NCI-H526 (cell line): ENCODE measurements at regions not wholly inside any gene's neighbourhood (a gene's known extent, or its start where the extent isn't known, plus 50 kb on each side); places are given as distances from the start of the nearest gene placed in this dataset.

Experiments
- DNase-seq, 2 experiments: peaks; one replicate each; lab custom pipeline; 2025; lab: John Stamatoyannopoulos, UW

DNA sequence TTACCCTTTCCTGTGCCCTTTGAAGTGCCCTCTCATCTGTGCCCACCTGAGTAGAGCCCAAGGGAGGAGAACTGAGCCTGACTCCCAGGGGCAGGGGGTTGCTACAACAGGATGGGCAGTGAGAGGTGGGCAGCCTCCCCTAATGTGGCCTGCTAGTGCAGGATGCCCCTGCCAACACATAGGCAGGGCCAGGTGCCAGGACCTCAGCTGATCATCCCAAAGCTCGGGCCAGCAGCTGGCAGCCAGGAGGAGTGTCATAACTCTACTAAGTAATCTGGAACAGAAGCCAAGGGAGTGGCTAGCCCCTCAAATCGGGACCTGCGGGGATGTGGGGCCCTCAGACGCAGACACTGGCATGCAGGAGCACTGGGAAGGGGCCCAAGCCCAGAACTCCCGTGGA lies 208.8 kb upstream of the RAB4A start:
- no peak for DNase-seq

GRCh38 chr1:229063154-229063773 lies 207.6 kb upstream of the RAB4A start:
- DNase-seq: no peak

- no peak for DNase-seq
Observed at GRCh38 chr1:229064320-229065168, 206.4 kb upstream of the RAB4A start.

DNA sequence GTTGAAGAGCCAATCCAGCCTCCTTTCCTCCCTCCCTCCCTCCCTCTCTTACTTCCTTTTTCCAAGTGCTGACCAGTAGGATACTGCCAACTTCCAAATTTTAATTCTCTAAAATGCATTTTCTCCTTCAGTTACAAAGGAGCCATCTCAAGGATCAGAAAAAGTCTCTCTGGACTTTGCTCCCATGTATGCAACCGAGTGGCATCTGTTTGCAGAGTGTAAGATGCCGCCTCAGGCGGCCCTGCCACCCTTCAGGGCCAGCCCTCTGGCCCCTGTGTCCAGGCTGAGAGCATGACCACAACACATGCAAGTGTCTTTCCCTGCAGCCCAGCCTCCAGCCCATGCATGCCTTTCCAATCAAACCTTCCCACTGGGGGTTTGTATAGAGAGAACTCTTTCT lies 205.3 kb upstream of the RAB4A start:
- no peak for DNase-seq

GRCh38 chr1:229066591-229066990 lies 204.3 kb upstream of the RAB4A start:
- DNase-seq: no peak

DNA sequence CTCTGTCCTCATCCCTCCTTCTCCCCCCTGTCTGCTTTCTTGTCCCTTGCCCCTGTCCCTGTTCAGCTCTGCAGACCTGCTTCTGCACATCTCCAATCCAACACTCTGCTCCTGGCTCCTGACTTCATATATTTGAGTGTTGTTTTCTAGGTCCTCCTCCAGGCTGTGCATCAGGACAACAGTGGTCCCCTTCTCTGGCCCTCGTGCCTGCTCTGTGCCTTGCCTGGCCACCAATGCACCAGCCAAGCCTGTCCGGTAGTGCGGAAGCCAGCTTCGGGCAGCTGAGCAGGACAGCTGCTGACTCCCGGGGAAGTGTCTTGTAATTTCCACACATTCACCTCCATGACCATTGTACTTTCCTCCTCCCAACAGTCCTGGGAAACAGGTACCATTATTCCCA lies 203.4 kb upstream of the RAB4A start:
- DNase-seq: no peak

DNA sequence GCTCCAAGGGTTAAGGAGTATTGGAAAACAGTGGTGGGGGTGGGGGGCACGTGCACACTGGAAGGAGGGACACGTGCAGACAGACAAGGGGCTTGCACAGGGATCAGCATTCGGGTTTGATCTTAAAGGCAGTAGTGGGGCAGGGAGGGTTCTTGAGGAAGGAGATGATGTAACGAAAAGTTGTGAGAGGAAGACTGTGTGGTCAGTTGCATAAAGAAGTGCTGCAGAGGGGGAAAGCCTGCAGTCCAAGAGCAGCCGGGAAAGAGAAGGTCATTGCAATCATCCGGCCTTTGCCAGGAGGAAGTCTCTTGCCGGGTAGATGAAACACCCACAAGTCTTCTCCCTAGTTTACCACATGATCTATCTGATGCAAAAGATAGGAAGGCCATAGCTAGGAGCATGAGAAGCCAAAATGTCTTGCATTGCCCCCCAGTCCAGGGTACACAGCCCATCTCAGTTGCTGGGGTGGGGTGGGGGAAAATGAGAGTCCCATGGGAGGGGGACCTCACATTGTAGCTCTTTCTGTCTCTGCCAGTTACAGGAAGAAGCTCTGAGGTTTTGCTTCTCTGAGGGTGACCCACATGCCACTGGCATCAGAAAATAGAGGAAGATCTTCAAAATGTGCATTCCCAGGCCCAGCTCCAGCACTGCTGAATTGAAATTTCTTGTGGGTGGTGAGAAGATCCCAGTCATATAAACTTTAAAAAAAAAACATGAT lies 202.5 kb upstream of the RAB4A start:
- DNase-seq: no peak

GRCh38 chr1:229069176-229069575 lies 201.7 kb upstream of the RAB4A start:
- no peak for DNase-seq

- no peak for DNase-seq
Observed at GRCh38 chr1:229070168-229070567, 200.7 kb upstream of the RAB4A start.

DNA sequence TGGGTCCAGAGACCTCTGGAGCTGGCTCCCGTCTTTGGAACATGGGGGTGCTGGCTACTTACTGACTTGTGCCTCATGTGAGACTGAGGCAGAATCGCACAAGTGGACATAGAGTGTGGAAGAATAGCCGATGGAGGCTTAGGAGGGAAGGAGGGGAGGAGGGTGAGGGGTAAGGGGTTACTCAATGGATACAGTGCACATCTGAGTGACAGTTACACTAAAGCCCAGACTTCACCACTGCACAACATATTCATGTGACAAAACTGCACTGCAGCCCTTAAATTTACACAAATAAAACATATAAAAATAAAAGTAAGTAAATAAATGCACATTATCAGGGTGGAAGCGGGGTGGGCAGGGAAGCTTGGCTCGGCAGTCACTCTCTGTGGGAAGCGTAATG lies 197.7 kb upstream of the RAB4A start:
- DNase-seq: no peak

DNA sequence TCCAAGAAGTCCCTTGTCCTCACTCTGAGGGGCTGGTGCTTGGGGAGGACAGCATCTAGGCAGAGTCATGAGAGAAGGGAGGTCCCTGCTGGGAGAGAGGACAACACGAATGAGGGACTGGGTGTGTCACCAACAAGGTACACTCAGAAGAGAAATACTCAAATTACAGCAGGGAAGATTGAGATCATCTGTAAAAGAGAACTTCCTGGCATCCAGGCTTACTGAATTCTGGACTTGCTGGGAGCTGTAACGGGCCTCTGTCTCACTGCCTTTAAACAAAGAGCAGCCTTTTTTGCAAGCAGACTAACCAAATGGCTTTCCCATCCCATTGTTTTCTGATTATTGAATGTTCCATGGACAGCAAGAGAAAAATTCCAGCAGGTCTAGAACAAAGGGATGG lies 195.7 kb upstream of the RAB4A start:
- no peak for DNase-seq

DNA sequence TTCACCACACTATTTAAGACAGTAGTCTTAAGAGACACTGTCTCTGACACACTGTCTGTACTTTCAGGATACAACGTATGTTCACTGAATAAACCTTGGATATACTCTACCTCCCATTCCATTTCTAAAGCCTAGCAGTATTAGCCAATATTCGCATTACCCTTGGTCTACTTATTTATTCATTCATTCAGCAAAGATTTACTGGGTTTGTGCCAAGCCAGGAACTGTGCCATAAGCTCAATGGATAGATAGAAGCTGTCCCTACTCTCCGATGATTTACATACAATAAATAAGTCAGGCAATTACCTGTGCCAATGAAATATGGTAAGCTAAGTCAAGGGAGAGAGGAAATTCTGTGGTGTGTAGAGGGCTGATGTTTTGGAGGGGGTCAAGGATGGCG lies 195.2 kb upstream of the RAB4A start:
- DNase-seq: no peak

- DNase-seq: no peak
Observed at GRCh38 chr1:229076195-229076594, 194.7 kb upstream of the RAB4A start.

- no peak for DNase-seq
Observed at GRCh38 chr1:229079016-229079595, 191.8 kb upstream of the RAB4A start.

GRCh38 chr1:229080361-229080760 lies 190.6 kb upstream of the RAB4A start:
- DNase-seq: no peak

DNA sequence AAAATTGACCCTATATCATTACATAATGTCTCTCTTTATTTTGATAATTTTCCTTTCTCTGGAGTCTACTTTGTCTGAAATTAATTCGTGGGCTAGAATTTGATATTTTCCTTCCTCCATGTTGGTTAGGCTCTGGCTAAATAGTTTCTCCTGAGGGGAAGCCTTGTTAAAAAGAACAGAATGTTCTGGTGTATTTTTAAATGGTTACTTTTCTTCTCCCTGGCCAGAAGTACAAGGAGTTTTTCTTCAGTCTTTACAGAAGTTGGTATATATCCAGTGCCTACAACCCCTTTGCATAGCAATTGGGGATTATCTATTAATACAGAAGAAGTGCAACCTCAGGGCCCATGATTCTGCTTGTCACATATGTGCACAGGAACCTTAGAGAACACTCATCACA lies 185.6 kb upstream of the RAB4A start:
- DNase-seq: no peak

DNA sequence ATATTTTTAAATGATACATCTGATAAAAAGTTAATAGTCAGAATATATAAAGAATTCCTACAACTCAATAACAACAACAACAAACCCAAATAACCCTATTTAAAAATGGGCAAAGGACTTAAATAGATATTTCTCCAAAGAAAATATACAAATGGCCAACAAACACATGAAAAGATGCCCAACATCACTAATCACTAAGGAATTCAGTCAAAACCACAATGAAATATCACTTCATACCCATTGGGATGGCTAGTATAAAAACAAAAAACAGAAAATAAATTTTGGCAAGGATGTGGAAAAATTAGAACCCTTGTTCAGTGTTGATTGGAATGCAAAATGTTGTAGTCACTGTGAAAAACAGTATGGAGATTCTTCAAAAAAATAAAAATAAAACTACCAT lies 184.8 kb upstream of the RAB4A start:
- DNase-seq: no peak

DNA sequence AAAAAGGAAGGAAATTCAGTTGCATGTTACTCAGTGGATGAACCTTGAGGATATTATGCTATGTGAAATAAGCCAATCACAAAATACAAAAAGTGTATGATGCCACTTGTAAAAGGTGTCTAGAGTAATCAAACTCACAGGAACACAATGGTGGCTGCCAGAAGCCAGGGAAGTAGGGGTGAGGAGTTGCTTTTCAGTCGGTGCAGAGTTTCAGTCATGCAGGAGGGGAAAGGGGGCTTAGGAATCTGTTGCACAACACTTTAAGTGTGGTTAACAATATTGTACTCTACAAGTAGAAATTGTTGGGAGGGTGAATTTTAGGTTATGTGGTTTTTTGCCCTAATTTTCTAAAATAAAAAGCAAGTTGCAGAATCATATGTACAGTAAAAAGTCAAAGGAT lies 184.2 kb upstream of the RAB4A start:
- DNase-seq: no peak

GRCh38 chr1:229087339-229087738 lies 183.6 kb upstream of the RAB4A start:
- no peak for DNase-seq

- DNase-seq: no peak
Observed at GRCh38 chr1:229087906-229088305, 183.0 kb upstream of the RAB4A start.

GRCh38 chr1:229088711-229089110 lies 182.2 kb upstream of the RAB4A start:
- no peak for DNase-seq

GRCh38 chr1:229089586-229090208 lies 181.2 kb upstream of the RAB4A start:
- DNase-seq: no peak
